ENCODE measurements at regions not wholly inside any gene's neighbourhood (a gene's known extent, or its start where the extent isn't known, plus 50 kb on each side); places are given as distances from the start of the nearest gene placed in this dataset.

GRCh38 chr18:46184727-46185126, 80.5 kb downstream of the HAUS1 start:
- H4K20me1 ChIP-seq (ENCODE audit: insufficient read depth, low read length), result peaks cover 82% of the 10 kb centered on the region
- TF ChIP-seq EZH2 (IDR thresholded peaks at IDR 0.05; ENCODE audit: insufficient read depth, low read length) (no peak), CTCF (IDR thresholded peaks at IDR 0.05; ENCODE audit: insufficient read depth, low read depth, low read length) (no peak)
- H3K4me1 ChIP-seq (ENCODE audit: insufficient read depth, low read length), result peaks cover 6% of the 10 kb centered on the region
- no peak overlapping the region for H3K4me3 ChIP-seq (ENCODE audit: insufficient read depth, low read depth, low read length)
- H3K9ac ChIP-seq (ENCODE audit: low read length), result no peak overlapping the region
- DNase-seq (ENCODE audit: low read depth) (no peak), FAIRE-seq (no peak)
- Mint-ChIP-seq H3K9me3 (ENCODE audit: unreplicated experiment) (no peaks in the 10 kb centered on the region), H3K4me3 (ENCODE audit: unreplicated experiment) (no peak overlapping the region), H3K27ac (ENCODE audit: unreplicated experiment) (no peak overlapping the region), H3K36me3 (ENCODE audit: low read depth, unreplicated experiment) (peaks cover 2% of the 10 kb centered on the region), H3K4me1 (ENCODE audit: low read depth, unreplicated experiment) (peaks cover 16% of the 10 kb centered on the region), H3K27me3 (ENCODE audit: low read depth, unreplicated experiment) (no peaks in the 10 kb centered on the region)
- H3K27me3 ChIP-seq (ENCODE audit: insufficient read depth, low read length), result no peaks in the 10 kb centered on the region
- H3K79me2 ChIP-seq (ENCODE audit: insufficient read depth, low read length), result peaks cover 99% of the 10 kb centered on the region
- H3K27ac ChIP-seq (ENCODE audit: low read depth, low read length), result no peak overlapping the region
- no peaks in the 10 kb centered on the region for H3K36me3 ChIP-seq (ENCODE audit: insufficient read depth, low read length)
- no peak overlapping the region for H3K4me2 ChIP-seq (ENCODE audit: low read length)
- no peak overlapping the region for H2AFZ ChIP-seq (ENCODE audit: low read depth, low read length)
- no peaks in the 10 kb centered on the region for H3K9me3 ChIP-seq (ENCODE audit: insufficient read depth, low read depth, low read length)

GRCh38 chr18:46190667-46191066, 86.5 kb downstream of the HAUS1 start:
- H3K27ac ChIP-seq (ENCODE audit: low read depth, low read length), result no peak overlapping the region
- Mint-ChIP-seq H3K27me3 (ENCODE audit: low read depth, unreplicated experiment) (no peaks in the 10 kb centered on the region), H3K36me3 (ENCODE audit: low read depth, unreplicated experiment) (peaks cover 2% of the 10 kb centered on the region), H3K4me1 (ENCODE audit: low read depth, unreplicated experiment) (peaks cover 10% of the 10 kb centered on the region), H3K9me3 (ENCODE audit: unreplicated experiment) (no peaks in the 10 kb centered on the region), H3K4me3 (ENCODE audit: unreplicated experiment) (no peak overlapping the region), H3K27ac (ENCODE audit: unreplicated experiment) (no peak overlapping the region)
- H4K20me1 ChIP-seq (ENCODE audit: insufficient read depth, low read length), result peaks cover 62% of the 10 kb centered on the region
- no peaks in the 10 kb centered on the region for H3K36me3 ChIP-seq (ENCODE audit: insufficient read depth, low read length)
- TF ChIP-seq EZH2 (IDR thresholded peaks at IDR 0.05; ENCODE audit: insufficient read depth, low read length), result no peak
- FAIRE-seq (no peak), DNase-seq (ENCODE audit: low read depth) (no peak)
- no peaks in the 10 kb centered on the region for H3K9me3 ChIP-seq (ENCODE audit: insufficient read depth, low read depth, low read length)
- no peaks in the 10 kb centered on the region for H3K27me3 ChIP-seq (ENCODE audit: insufficient read depth, low read length)
- no peaks in the 10 kb centered on the region for H3K4me1 ChIP-seq (ENCODE audit: insufficient read depth, low read length)
- H3K79me2 ChIP-seq (ENCODE audit: insufficient read depth, low read length), result peaks cover 88% of the 10 kb centered on the region
- no peak overlapping the region for H3K4me3 ChIP-seq (ENCODE audit: insufficient read depth, low read depth, low read length)
- H2AFZ ChIP-seq (ENCODE audit: low read depth, low read length), result no peak overlapping the region
- H3K9ac ChIP-seq (ENCODE audit: low read length), result no peak overlapping the region
- H3K4me2 ChIP-seq (ENCODE audit: low read length), result no peak overlapping the region

- Mint-ChIP-seq H3K4me1 (ENCODE audit: low read depth, unreplicated experiment) (peaks cover 15% of the 10 kb centered on the region), H3K27me3 (ENCODE audit: low read depth, unreplicated experiment) (no peaks in the 10 kb centered on the region), H3K4me3 (ENCODE audit: unreplicated experiment) (no peak overlapping the region), H3K36me3 (ENCODE audit: low read depth, unreplicated experiment) (peaks cover 4% of the 10 kb centered on the region), H3K9me3 (ENCODE audit: unreplicated experiment) (no peaks in the 10 kb centered on the region), H3K27ac (ENCODE audit: unreplicated experiment) (peak overlapping the region; percentile 34)
- no peak for TF ChIP-seq EZH2 (IDR thresholded peaks at IDR 0.05; ENCODE audit: insufficient read depth, low read length)
- TF ChIP-seq CTCF (IDR thresholded peaks at IDR 0.05; ENCODE audit: insufficient read depth, low read depth, low read length), result no peak
- H3K79me2 ChIP-seq (ENCODE audit: insufficient read depth, low read length), result peaks cover 76% of the 10 kb centered on the region
- peaks cover 72% of the 10 kb centered on the region for H4K20me1 ChIP-seq (ENCODE audit: insufficient read depth, low read length)
- H2AFZ ChIP-seq (ENCODE audit: low read depth, low read length), result no peak overlapping the region
- H3K4me1 ChIP-seq (ENCODE audit: insufficient read depth, low read length), result peaks cover 11% of the 10 kb centered on the region
- no peak overlapping the region for H3K4me3 ChIP-seq (ENCODE audit: insufficient read depth, low read depth, low read length)
- FAIRE-seq (no peak), DNase-seq (ENCODE audit: low read depth) (peak; percentile 44)
- H3K4me2 ChIP-seq (ENCODE audit: low read length), result no peak overlapping the region
- no peak overlapping the region for H3K9ac ChIP-seq (ENCODE audit: low read length)
- no peaks in the 10 kb centered on the region for H3K36me3 ChIP-seq (ENCODE audit: insufficient read depth, low read length)
- no peaks in the 10 kb centered on the region for H3K27me3 ChIP-seq (ENCODE audit: insufficient read depth, low read length)
- H3K27ac ChIP-seq (ENCODE audit: low read depth, low read length), result no peak overlapping the region
- no peaks in the 10 kb centered on the region for H3K9me3 ChIP-seq (ENCODE audit: insufficient read depth, low read depth, low read length)
Measured at GRCh38 chr18:46196627-46197243, 92.5 kb downstream of the HAUS1 start.

Measured in astrocyte (in vitro differentiated cells and primary cell).